HepG2 (cell line): ENCODE measurements at regions not wholly inside any gene's neighbourhood (a gene's known extent, or its start where the extent isn't known, plus 50 kb on each side); places are given as distances from the start of the nearest gene placed in this dataset.

Source experiments
- CCAR2 ChIP-seq: fragments of 200-400 bp; formaldehyde crosslinking; optimal IDR thresholded peaks from 2 replicates; pipeline ENCODE3; 2018; ENCODE audit warnings: low read depth, mild to moderate bottlenecking, low read length, moderate library complexity
- FIP1L1 ChIP-seq: fragments of 200-400 bp; formaldehyde crosslinking; IDR thresholded peaks from 2 replicates; pipeline ENCODE4 v1.6.1; 2018; ENCODE audit warnings: low read depth, mild to moderate bottlenecking, low read length, moderate library complexity, borderline replicate concordance; ENCODE audit not compliant: insufficient read depth
- FOXK2 ChIP-seq: fragments of 450-650 bp; IDR thresholded peaks from 2 replicates; pipeline ENCODE4 v1.6.1; 2016
- HCFC1 ChIP-seq: fragments of 150-350 bp; IDR thresholded peaks from 2 replicates; pipeline ENCODE4 v1.6.1; 2014; ENCODE audit warnings: low read depth, low read length
- KLF15 ChIP-seq: sonication (generic); formaldehyde crosslinking; IDR thresholded peaks from 2 replicates; pipeline ENCODE4 v1.8.1; 2023; ENCODE audit warnings: borderline replicate concordance, mild to moderate bottlenecking, inconsistent platforms, missing genetic modification reagents, mixed read lengths
- PHF5A ChIP-seq: IDR thresholded peaks from one replicate; pipeline ENCODE4 v1.6.1; 2018; ENCODE audit warnings: low read depth, missing genetic modification reagents; ENCODE audit not compliant: unreplicated experiment
- ZFP36L1 ChIP-seq: sonication (generic); formaldehyde crosslinking; IDR thresholded peaks from 2 replicates; pipeline ENCODE4 v1.8.0; 2022; ENCODE audit warnings: mild to moderate bottlenecking, missing genetic modification reagents, moderate library complexity
- ZNF17 ChIP-seq: sonication (generic); formaldehyde crosslinking; IDR thresholded peaks from 2 replicates; pipeline ENCODE4 v1.5.0; 2020; ENCODE audit warnings: mild to moderate bottlenecking, missing genetic modification reagents
- ZNF703 ChIP-seq: sonication (generic); formaldehyde crosslinking; IDR thresholded peaks from 2 replicates; pipeline ENCODE4 v1.5.1; 2020; ENCODE audit warnings: missing genetic modification reagents, mild to moderate bottlenecking, moderate library complexity, borderline replicate concordance
- ZNF816 ChIP-seq: sonication (generic); formaldehyde crosslinking; IDR thresholded peaks from 2 replicates; pipeline ENCODE4 v1.8.0; 2022; ENCODE audit warnings: missing genetic modification reagents, mild to moderate bottlenecking, borderline replicate concordance
- TF ChIP-seq, protein P1 (sequence below): sonication (generic); formaldehyde crosslinking; conservative IDR thresholded peaks from 2 replicates; pipeline ENCODE4 v1.5.0; 2020; ENCODE audit warnings: missing genetic modification reagents
- TF ChIP-seq, protein P2 (sequence below): sonication (generic); formaldehyde crosslinking; IDR thresholded peaks from 2 replicates; pipeline ENCODE4 v1.4.0; 2020; ENCODE audit warnings: low read depth, mild to moderate bottlenecking, missing genetic modification reagents
- TF ChIP-seq, protein P3 (sequence below): sonication (generic); formaldehyde crosslinking; IDR thresholded peaks from 2 replicates; pipeline ENCODE4 v1.4.0; 2020; ENCODE audit warnings: missing genetic modification reagents, borderline replicate concordance
- TF ChIP-seq, protein P4 (sequence below): sonication (generic); formaldehyde crosslinking; IDR thresholded peaks from 2 replicates; pipeline ENCODE4 v1.4.0; 2020; ENCODE audit warnings: missing genetic modification reagents
- TF ChIP-seq, protein P5 (sequence below): sonication (generic); formaldehyde crosslinking; IDR thresholded peaks from 2 replicates; pipeline ENCODE4 v1.5.0; 2020; ENCODE audit warnings: mild to moderate bottlenecking, missing genetic modification reagents

DNA sequence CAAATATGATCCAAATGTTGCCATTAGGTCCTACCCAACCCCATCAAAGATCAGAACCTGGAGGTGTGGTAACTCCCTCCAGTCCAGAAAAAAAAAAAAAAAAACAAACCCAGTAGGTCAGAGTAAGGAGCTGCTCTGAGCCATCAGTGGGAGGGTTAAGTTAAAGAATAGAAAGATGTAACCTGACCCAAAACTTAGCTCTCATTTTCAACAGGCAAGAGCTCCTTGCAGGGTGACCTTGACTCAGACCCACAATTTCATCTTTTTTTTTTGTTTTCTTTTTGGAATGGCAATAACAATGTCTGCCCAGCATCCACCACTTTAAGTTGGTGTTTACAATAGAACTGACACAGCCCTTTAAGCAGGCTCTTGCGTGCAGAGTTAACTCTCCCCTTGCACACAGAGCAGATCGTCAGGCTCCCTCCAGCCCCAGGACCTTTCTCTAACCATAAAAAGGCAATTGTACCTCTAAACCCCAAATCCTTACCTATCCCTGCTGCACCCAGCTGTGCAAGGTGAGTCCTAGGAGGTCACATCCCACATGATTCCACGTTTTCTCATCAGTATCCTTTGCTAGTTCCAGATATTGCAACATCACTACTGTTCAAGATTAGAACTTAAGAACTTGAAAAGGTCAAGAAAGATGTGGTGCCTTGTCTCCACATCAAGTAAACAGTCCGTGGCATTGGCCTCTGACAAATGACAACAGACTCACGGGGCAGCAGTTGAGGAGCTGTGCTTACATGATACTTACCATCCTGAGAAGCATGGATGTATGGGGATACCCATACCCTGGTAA, 178.6 kb upstream of the EEA1 start (continued):
- TF ChIP-seq, protein P1, sequence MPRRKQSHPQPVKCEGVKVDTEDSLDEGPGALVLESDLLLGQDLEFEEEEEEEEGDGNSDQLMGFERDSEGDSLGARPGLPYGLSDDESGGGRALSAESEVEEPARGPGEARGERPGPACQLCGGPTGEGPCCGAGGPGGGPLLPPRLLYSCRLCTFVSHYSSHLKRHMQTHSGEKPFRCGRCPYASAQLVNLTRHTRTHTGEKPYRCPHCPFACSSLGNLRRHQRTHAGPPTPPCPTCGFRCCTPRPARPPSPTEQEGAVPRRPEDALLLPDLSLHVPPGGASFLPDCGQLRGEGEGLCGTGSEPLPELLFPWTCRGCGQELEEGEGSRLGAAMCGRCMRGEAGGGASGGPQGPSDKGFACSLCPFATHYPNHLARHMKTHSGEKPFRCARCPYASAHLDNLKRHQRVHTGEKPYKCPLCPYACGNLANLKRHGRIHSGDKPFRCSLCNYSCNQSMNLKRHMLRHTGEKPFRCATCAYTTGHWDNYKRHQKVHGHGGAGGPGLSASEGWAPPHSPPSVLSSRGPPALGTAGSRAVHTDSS (CRISPR knock-in tag) = no peak
- no peak for TF ChIP-seq FIP1L1
- no peak for TF ChIP-seq CCAR2
- TF ChIP-seq PHF5A (CRISPR knock-in tag) = no peak
- TF ChIP-seq, protein P2, sequence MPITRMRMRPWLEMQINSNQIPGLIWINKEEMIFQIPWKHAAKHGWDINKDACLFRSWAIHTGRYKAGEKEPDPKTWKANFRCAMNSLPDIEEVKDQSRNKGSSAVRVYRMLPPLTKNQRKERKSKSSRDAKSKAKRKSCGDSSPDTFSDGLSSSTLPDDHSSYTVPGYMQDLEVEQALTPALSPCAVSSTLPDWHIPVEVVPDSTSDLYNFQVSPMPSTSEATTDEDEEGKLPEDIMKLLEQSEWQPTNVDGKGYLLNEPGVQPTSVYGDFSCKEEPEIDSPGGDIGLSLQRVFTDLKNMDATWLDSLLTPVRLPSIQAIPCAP (CRISPR knock-in tag) = no peak
- TF ChIP-seq ZFP36L1 (CRISPR knock-in tag) = no peak
- TF ChIP-seq ZNF703 (CRISPR knock-in tag) = no peak
- no peak for TF ChIP-seq ZNF816 (CRISPR knock-in tag)
- TF ChIP-seq HCFC1 = no peak
- TF ChIP-seq, protein P3, sequence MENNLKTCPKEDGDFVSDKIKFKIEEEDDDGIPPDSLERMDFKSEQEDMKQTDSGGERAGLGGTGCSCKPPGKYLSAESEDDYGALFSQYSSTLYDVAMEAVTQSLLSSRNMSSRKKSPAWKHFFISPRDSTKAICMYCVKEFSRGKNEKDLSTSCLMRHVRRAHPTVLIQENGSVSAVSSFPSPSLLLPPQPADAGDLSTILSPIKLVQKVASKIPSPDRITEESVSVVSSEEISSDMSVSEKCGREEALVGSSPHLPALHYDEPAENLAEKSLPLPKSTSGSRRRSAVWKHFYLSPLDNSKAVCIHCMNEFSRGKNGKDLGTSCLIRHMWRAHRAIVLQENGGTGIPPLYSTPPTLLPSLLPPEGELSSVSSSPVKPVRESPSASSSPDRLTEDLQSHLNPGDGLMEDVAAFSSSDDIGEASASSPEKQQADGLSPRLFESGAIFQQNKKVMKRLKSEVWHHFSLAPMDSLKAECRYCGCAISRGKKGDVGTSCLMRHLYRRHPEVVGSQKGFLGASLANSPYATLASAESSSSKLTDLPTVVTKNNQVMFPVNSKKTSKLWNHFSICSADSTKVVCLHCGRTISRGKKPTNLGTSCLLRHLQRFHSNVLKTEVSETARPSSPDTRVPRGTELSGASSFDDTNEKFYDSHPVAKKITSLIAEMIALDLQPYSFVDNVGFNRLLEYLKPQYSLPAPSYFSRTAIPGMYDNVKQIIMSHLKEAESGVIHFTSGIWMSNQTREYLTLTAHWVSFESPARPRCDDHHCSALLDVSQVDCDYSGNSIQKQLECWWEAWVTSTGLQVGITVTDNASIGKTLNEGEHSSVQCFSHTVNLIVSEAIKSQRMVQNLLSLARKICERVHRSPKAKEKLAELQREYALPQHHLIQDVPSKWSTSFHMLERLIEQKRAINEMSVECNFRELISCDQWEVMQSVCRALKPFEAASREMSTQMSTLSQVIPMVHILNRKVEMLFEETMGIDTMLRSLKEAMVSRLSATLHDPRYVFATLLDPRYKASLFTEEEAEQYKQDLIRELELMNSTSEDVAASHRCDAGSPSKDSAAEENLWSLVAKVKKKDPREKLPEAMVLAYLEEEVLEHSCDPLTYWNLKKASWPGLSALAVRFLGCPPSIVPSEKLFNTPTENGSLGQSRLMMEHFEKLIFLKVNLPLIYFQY (CRISPR knock-in tag) = no peak
- TF ChIP-seq, protein P4, sequence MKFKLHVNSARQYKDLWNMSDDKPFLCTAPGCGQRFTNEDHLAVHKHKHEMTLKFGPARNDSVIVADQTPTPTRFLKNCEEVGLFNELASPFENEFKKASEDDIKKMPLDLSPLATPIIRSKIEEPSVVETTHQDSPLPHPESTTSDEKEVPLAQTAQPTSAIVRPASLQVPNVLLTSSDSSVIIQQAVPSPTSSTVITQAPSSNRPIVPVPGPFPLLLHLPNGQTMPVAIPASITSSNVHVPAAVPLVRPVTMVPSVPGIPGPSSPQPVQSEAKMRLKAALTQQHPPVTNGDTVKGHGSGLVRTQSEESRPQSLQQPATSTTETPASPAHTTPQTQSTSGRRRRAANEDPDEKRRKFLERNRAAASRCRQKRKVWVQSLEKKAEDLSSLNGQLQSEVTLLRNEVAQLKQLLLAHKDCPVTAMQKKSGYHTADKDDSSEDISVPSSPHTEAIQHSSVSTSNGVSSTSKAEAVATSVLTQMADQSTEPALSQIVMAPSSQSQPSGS (CRISPR knock-in tag) = no peak
- no peak for TF ChIP-seq KLF15 (CRISPR knock-in tag)
- TF ChIP-seq, protein P5, sequence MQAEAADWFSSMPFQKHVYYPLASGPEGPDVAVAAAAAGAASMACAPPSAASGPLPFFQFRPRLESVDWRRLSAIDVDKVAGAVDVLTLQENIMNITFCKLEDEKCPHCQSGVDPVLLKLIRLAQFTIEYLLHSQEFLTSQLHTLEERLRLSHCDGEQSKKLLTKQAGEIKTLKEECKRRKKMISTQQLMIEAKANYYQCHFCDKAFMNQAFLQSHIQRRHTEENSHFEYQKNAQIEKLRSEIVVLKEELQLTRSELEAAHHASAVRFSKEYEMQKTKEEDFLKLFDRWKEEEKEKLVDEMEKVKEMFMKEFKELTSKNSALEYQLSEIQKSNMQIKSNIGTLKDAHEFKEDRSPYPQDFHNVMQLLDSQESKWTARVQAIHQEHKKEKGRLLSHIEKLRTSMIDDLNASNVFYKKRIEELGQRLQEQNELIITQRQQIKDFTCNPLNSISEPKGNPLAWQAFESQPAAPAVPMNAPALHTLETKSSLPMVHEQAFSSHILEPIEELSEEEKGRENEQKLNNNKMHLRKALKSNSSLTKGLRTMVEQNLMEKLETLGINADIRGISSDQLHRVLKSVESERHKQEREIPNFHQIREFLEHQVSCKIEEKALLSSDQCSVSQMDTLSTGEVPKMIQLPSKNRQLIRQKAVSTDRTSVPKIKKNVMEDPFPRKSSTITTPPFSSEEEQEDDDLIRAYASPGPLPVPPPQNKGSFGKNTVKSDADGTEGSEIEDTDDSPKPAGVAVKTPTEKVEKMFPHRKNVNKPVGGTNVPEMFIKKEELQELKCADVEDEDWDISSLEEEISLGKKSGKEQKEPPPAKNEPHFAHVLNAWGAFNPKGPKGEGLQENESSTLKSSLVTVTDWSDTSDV = no peak
- no peak for TF ChIP-seq ZNF17 (CRISPR knock-in tag)
- no peak for TF ChIP-seq FOXK2
